Testis (tissue), 2 donors: ENCODE measurements at regions not wholly inside any gene's neighbourhood (a gene's known extent, or its start where the extent isn't known, plus 50 kb on each side); places are given as distances from the start of the nearest gene placed in this dataset.
"Not testable (repeated sequence)": the region's sequence is repeated elsewhere in the genome, so short reads cannot be mapped to it uniquely, and the experiment has no call there.

Experiments
- DNase-seq: peaks from one replicate; pipeline ENCODE4 v3.0.0-alpha.2; 2019
- H3K27ac ChIP-seq, 2 donors: fragments of 200-600 bp; sonication (generic); one replicate each; pipeline ENCODE4 v1.5.1; 2019
- H3K27me3 ChIP-seq: fragments of 200-600 bp; sonication (generic); one replicate; pipeline ENCODE4 v1.5.1; 2019
- H3K36me3 ChIP-seq: fragments of 200-600 bp; sonication (generic); one replicate; pipeline ENCODE4 v1.5.1; 2017; ENCODE audit warnings: low read depth; ENCODE audit errors: missing control alignments
- H3K4me1 ChIP-seq: fragments of 200-600 bp; sonication (generic); one replicate; pipeline ENCODE4 v1.5.1; 2019
- H3K4me3 ChIP-seq, 2 donors: fragments of 200-600 bp; sonication (generic); one replicate each; pipeline ENCODE4 v1.5.1; 2017 to 2019
- H3K9me3 ChIP-seq: fragments of 200-600 bp; sonication (generic); one replicate; pipeline ENCODE4 v1.5.1; 2017
- POLR2A ChIP-seq: fragments of 450-650 bp; IDR thresholded peaks from one replicate; pipeline ENCODE4 v1.6.1; 2017; ENCODE audit warnings: antibody characterized with exemption, mild to moderate bottlenecking, moderate library complexity
- WGBS, 2 donors: methylation state at CpG; one replicate each; pipeline ENCODE4 v1.1.5; 2018; 5-methylcytosine and 5-hydroxymethylcytosine counted together
- intact Hi-C: fragments of 100-400 bp; cut with DNase I; formaldehyde crosslinking; loops from one replicate; pipeline ENCODE4 v1.15.1; 2023; ENCODE audit warnings: low total_unique reads
- TF ChIP-seq, protein P1 (sequence below), 3 experiments: fragments of 450-650 bp in 2 of 3; fragments of 200-600 bp in 1 of 3; sonication (generic) in 1 of 3; IDR thresholded peaks; one replicate each; pipeline ENCODE4 v1.5.1; 2016 to 2019; ENCODE audit warnings: antibody characterized with exemption in 3 of 3, mild to moderate bottlenecking in 2 of 3, moderate library complexity in 1 of 3

DNA sequence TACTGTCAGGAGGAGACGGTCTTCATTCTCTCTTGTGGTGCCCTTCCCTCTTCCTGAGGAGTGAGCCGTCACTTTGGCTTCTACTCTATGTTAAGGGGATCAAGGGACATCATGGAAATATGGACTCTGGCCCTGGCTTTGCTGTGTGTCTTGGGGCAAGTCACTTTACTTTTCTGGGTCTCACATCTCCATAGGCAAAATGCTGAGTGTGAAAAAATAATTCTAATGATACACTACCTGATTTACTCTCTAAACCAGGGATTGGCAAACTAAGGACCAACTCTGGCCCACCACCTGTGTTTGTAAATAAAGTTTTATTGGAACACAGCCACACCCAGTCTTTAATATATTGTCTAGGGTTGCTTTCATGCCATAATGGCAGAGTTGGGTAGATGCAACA is 548.7 kb upstream of the CDH5 start:
- no peaks in the 10 kb centered on the region for H3K9me3 ChIP-seq
- no peak for DNase-seq
- H3K4me3 ChIP-seq: no peak overlapping the region
- intact Hi-C loops: no loop called here
- H3K36me3 ChIP-seq: no peaks in the 10 kb centered on the region
- WGBS, 2 donors: 94 to 96% methylated on average over 2 of the region's 2 CpGs
- H3K27me3 ChIP-seq: no peaks in the 10 kb centered on the region
- no peak for TF ChIP-seq POLR2A
- H3K27ac ChIP-seq: no peak overlapping the region
- H3K4me1 ChIP-seq: no peaks in the 10 kb centered on the region

DNA sequence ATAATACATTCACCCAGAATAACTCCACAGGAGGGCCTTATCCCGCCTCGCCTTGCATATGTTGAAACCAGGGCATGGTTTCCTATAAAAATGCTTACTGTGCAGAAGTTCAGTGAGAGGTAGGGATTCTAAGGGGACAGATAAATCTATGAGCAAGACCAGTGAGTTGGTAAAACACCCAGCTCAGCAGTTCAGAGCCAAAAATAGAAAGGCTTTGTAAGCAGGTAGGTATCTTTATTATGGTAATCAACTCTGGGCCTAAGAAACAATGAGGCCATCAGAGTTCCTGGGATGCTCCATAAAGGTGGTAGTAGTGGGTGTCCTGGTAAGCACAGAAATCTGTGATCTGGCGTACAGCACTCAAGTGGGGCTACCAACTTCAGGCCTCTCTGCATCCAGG is 549.4 kb upstream of the CDH5 start:
- Histone ChIP-seq H3K27ac (no peak overlapping the region), H3K9me3 (no peaks in the 10 kb centered on the region), H3K36me3 (no peaks in the 10 kb centered on the region), H3K27me3 (no peaks in the 10 kb centered on the region), H3K4me1 (no peaks in the 10 kb centered on the region), H3K4me3 (no peak overlapping the region)
- 97 to 99% methylated on average over 3 of the region's 3 CpGs for WGBS, 2 donors
- DNase-seq: no peak
- intact Hi-C loops: no loop called here
- TF ChIP-seq, protein P1, sequence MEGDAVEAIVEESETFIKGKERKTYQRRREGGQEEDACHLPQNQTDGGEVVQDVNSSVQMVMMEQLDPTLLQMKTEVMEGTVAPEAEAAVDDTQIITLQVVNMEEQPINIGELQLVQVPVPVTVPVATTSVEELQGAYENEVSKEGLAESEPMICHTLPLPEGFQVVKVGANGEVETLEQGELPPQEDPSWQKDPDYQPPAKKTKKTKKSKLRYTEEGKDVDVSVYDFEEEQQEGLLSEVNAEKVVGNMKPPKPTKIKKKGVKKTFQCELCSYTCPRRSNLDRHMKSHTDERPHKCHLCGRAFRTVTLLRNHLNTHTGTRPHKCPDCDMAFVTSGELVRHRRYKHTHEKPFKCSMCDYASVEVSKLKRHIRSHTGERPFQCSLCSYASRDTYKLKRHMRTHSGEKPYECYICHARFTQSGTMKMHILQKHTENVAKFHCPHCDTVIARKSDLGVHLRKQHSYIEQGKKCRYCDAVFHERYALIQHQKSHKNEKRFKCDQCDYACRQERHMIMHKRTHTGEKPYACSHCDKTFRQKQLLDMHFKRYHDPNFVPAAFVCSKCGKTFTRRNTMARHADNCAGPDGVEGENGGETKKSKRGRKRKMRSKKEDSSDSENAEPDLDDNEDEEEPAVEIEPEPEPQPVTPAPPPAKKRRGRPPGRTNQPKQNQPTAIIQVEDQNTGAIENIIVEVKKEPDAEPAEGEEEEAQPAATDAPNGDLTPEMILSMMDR (IDR thresholded peaks at IDR 0.05): no peak
- TF ChIP-seq POLR2A: no peak

DNA sequence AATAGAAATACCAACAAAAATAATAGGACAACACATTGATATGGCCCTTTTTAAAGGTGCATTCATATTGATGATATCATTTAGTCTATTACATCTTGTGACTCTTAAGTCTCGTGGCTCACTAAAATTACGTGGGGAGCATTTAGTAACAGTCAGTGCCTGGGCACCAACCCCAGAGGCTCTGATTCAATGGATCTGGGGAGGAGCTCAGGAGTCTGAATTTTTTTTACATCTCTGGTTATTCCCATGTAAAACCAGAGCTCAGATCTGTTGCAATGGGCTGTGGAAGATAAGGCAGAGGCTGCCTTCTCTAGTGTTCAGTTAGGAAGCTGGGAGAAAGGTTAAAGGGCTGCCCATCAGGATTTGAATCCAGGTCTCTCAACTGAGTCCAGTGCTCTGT is 549.9 kb upstream of the CDH5 start:
- Histone ChIP-seq H3K27me3 (no peaks in the 10 kb centered on the region), H3K4me3 (no peak overlapping the region), H3K9me3 (no peaks in the 10 kb centered on the region), H3K4me1 (no peaks in the 10 kb centered on the region), H3K27ac (no peak overlapping the region), H3K36me3 (no peaks in the 10 kb centered on the region)
- 94 to 96% methylated on average over 2 of the region's 2 CpGs for WGBS, 2 donors
- intact Hi-C loops: no loop called here
- TF ChIP-seq, protein P1 (IDR thresholded peaks at IDR 0.05): no peak
- no peak for TF ChIP-seq POLR2A
- no peak for DNase-seq

DNA sequence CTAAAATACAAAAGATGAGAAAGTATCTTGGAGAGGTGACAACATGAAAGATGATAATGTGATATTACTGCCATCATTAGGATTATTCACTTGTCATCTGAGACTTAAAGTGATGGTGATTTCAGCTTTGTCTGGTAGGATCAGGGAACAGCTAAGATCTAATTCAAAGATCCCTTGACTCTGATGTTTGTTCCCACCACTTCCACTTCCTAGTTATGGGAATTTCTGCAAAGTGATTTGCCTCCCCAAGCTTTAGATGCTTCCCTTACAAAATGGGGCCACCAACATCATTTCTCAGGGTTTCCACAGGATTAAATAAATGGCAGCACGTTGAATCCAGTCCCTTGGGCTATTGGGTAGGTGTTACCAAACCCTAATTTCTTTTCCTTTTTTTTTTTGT is 550.8 kb upstream of the CDH5 start:
- Histone ChIP-seq H3K36me3 (no peaks in the 10 kb centered on the region), H3K9me3 (no peaks in the 10 kb centered on the region), H3K27me3 (no peaks in the 10 kb centered on the region), H3K4me1 (no peaks in the 10 kb centered on the region), H3K4me3 (no peak overlapping the region), H3K27ac (no peak overlapping the region)
- 90% methylated on average over 1 of the region's 1 CpG for WGBS, 2 donors
- intact Hi-C loops: no loop called here
- no peak for DNase-seq
- no peak for TF ChIP-seq POLR2A
- TF ChIP-seq, protein P1 (IDR thresholded peaks at IDR 0.05): no peak

DNA sequence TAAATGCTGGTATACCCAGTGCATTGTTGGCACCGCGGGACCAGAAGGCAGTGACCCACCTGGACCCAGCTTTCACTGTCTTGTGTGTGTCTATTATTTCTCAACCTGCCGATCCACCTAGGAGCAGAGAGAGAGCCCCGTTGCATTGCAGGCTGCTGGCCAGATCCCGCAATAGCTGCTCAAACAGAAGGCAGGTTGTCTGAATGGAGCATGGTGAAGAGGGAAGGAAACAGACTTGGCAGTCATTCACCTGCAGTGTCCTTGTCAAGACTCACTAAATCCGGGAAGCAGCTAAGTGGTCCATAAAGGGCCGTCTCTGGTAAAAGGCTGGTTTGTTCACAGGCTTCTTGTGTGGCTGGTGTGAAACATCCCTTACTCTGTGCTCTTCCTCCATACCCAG is 552.6 kb upstream of the CDH5 start:
- H3K27me3 ChIP-seq, intact Hi-C loops, H3K27ac ChIP-seq, H3K4me3 ChIP-seq, H3K36me3 ChIP-seq, DNase-seq, H3K9me3 ChIP-seq, H3K4me1 ChIP-seq: not testable (repeated sequence)
- 70 to 75% methylated on average over 7 of the region's 7 CpGs for WGBS, 2 donors

DNA sequence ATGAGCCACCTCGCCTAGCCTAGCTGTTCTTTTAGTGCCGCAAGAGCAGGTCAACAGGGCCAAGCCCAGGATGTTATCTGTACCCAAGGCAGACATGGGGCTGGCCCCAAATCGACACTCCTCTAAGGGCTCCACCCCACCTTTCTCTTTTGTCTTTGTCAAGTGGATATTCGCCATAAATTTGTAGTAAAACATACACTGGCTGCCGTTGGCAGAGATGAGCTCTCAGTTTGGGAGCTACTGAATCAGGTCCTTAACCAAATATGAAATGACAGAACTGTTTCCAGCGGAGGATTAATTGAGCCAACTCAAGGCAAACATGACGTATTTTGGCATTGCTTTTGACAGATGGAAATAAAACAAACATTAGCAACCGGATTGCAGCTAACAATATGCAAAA is 556.9 kb upstream of the CDH5 start:
- intact Hi-C loops: no loop called here
- no peak for DNase-seq
- no peaks in the 10 kb centered on the region for H3K36me3 ChIP-seq
- no peak overlapping the region for H3K4me3 ChIP-seq
- no peak for TF ChIP-seq POLR2A
- TF ChIP-seq, protein P1 (IDR thresholded peaks at IDR 0.05): no peak
- WGBS, 2 donors: 77 to 90% methylated on average over 7 to 8 of the region's 8 CpGs
- no peaks in the 10 kb centered on the region for H3K4me1 ChIP-seq
- H3K27ac ChIP-seq: no peak overlapping the region
- H3K9me3 ChIP-seq: no peaks in the 10 kb centered on the region
- no peaks in the 10 kb centered on the region for H3K27me3 ChIP-seq
